H1 (cell line): ENCODE measurements at regions not wholly inside any gene's neighbourhood (a gene's known extent, or its start where the extent isn't known, plus 50 kb on each side); places are given as distances from the start of the nearest gene placed in this dataset.

ENCODE experiments used
- ASH2L ChIP-seq: fragments of 200-600, 300-600 bp; sonication (generic); IDR thresholded peaks from one replicate; pipeline ENCODE4 v1.7.1; 2017; ENCODE audit warnings: low read length
- CTBP2 ChIP-seq: IDR thresholded peaks from 2 replicates; pipeline ENCODE4 v1.7.0; 2011; ENCODE audit warnings: borderline replicate concordance, mild to moderate bottlenecking, moderate library complexity, mixed read lengths, low read length; ENCODE audit not compliant: insufficient read depth, insufficient read length
- JUN ChIP-seq: IDR thresholded peaks from 2 replicates; pipeline ENCODE4 v1.6.1; 2011; ENCODE audit warnings: low read depth, mild to moderate bottlenecking, improper control_type of control experiment, low read length
- KDM4A ChIP-seq: IDR thresholded peaks from one replicate; pipeline ENCODE4 v1.7.1; 2012; ENCODE audit warnings: low read depth, mild to moderate bottlenecking, moderate library complexity, low read length, inconsistent platforms; ENCODE audit not compliant: severe bottlenecking
- SIRT6 ChIP-seq: IDR thresholded peaks from one replicate; pipeline ENCODE4 v1.7.1; 2012; ENCODE audit warnings: low read length, inconsistent platforms
- SP2 ChIP-seq: IDR thresholded peaks from 2 replicates; pipeline ENCODE4 v1.6.1; 2012; ENCODE audit warnings: mild to moderate bottlenecking, low read length, inconsistent platforms
- SP4 ChIP-seq: IDR thresholded peaks from 2 replicates; pipeline ENCODE4 v1.6.1; 2012; ENCODE audit warnings: low read length, inconsistent platforms
- SRF ChIP-seq: IDR thresholded peaks from 2 replicates; pipeline ENCODE4 v1.6.1; 2011; ENCODE audit warnings: mild to moderate bottlenecking, low read depth, low read length, moderate library complexity
- TAF1 ChIP-seq: IDR thresholded peaks from 2 replicates; pipeline ENCODE4 v1.6.1; 2011; ENCODE audit warnings: mild to moderate bottlenecking, low read depth, low read length
- TAF7 ChIP-seq: optimal IDR thresholded peaks from 2 replicates; pipeline ENCODE3; 2011; ENCODE audit warnings: low read depth, mild to moderate bottlenecking, inconsistent platforms, low read length, moderate library complexity, borderline replicate concordance
- USF2 ChIP-seq: IDR thresholded peaks from 2 replicates; pipeline ENCODE4 v1.6.1; 2011; ENCODE audit warnings: low read length, improper control_type of control experiment

DNA sequence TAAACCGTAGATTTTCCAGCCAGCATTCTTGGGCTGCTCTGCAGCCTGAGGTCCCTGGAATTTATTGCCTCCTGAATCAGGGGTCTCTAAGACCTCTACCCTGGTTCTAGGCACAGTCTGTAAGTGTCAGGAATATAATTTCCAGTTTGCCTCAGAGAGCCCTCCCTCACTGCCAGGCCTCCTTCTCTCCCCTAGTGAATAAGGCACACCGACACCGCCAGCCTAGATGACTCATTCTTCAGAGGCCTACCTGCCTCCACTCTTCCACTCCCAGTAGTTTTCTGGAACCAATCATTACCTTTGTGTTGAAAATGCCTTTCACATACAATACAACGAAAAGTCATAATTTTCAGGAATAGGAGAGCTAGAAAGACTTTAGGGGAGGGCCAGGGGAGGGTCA, 50.3 kb upstream of the ARHGEF9 start (continued):
- TF ChIP-seq SP2 (no peak), ASH2L (no peak), JUN (no peak), TAF7 (no peak), CTBP2 (no peak), TAF1 (no peak), SP4 (no peak), SRF (no peak), USF2 (no peak), KDM4A (no peak), SIRT6 (no peak)
